Mammary epithelial cell (primary cell): ENCODE measurements at regions not wholly inside any gene's neighbourhood (a gene's known extent, or its start where the extent isn't known, plus 50 kb on each side); places are given as distances from the start of the nearest gene placed in this dataset.

ENCODE experiments used
- EZH2 ChIP-seq: IDR thresholded peaks from 2 replicates; pipeline ENCODE4 v1.6.1; 2012; ENCODE audit warnings: low read length, inconsistent platforms, borderline replicate concordance
- TF ChIP-seq, protein P1 (sequence below), 2 donors: IDR thresholded peaks in 1 of 2; conservative IDR thresholded peaks in 1 of 2; 2 replicates each; pipeline ENCODE4 v1.5.1; 2011 to 2012; ENCODE audit warnings: inconsistent platforms in 2 of 2, low read length in 2 of 2, mild to moderate bottlenecking in 2 of 2, control low read depth in 1 of 2, low read depth in 1 of 2; ENCODE audit not compliant: insufficient read depth in 1 of 2; ENCODE audit errors: extremely low read depth in 1 of 2

DNA sequence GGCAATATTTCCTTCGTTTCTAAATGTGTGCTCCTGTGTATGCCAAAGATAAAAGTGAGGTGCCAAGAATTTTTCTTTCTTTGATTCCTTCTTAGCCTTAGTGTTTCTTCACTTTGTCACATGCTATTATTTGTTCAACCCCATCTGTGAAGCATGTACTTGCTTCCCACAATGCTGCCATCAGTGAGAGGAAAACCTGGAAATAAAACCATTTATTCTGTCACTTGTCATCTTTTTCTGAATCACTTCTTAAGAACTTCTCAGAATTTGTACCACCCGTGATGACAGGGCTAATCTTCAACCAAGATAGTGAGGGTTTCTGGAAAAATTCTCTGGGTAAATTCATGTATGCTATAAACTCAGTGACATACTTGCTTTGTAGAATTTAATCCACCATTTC is 450.1 kb downstream of the COL12A1 start:
- TF ChIP-seq, protein P1, sequence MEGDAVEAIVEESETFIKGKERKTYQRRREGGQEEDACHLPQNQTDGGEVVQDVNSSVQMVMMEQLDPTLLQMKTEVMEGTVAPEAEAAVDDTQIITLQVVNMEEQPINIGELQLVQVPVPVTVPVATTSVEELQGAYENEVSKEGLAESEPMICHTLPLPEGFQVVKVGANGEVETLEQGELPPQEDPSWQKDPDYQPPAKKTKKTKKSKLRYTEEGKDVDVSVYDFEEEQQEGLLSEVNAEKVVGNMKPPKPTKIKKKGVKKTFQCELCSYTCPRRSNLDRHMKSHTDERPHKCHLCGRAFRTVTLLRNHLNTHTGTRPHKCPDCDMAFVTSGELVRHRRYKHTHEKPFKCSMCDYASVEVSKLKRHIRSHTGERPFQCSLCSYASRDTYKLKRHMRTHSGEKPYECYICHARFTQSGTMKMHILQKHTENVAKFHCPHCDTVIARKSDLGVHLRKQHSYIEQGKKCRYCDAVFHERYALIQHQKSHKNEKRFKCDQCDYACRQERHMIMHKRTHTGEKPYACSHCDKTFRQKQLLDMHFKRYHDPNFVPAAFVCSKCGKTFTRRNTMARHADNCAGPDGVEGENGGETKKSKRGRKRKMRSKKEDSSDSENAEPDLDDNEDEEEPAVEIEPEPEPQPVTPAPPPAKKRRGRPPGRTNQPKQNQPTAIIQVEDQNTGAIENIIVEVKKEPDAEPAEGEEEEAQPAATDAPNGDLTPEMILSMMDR (conservative IDR thresholded peaks at IDR 0.05 in 1 of 2, IDR thresholded peaks at IDR 0.05 in 1 of 2; ENCODE audit: extremely low read depth in 1 of 2, insufficient read depth in 1 of 2, low read depth in 1 of 2, low read length in 2 of 2): no peak
- TF ChIP-seq EZH2: no peak
